GM23338 (cell line): ENCODE measurements at regions not wholly inside any gene's neighbourhood (a gene's known extent, or its start where the extent isn't known, plus 50 kb on each side); places are given as distances from the start of the nearest gene placed in this dataset.
A peak's percentile ranks its signal among the peaks of the same experiment; 100 is the strongest.

Experiments
- ATAC-seq: fragments of 200-7000 bp; cut with Tn5 transposase; 3 replicates; pipeline ENCODE4 v1.9.1; 2020
- DNase-seq: peaks from one replicate; pipeline ENCODE4 v3.0.0-alpha.2; 2015; ENCODE audit warnings: low spot score
- H2AFZ ChIP-seq: fragments of 200-600 bp; sonication (generic); 2 replicates; pipeline ENCODE4 v1.8.0; 2016; ENCODE audit warnings: antibody characterized with exemption, mild to moderate bottlenecking, moderate library complexity
- H3F3A ChIP-seq: fragments of 200-600 bp; sonication (generic); replicated peaks from 2 replicates; pipeline ENCODE4 v1.8.0; 2017; ENCODE audit warnings: antibody characterized with exemption, mixed run types, low read depth
- H3K27ac ChIP-seq: fragments of 200-600 bp; sonication (generic); 2 replicates; pipeline ENCODE4 v1.6.1; 2016; ENCODE audit warnings: low read depth
- H3K27me3 ChIP-seq: fragments of 200-600 bp; sonication (generic); 2 replicates; pipeline ENCODE4 v1.8.0; 2016; ENCODE audit warnings: mild to moderate bottlenecking, mixed run types, moderate library complexity; ENCODE audit not compliant: insufficient read depth
- H3K36me3 ChIP-seq: fragments of 200-600 bp; sonication (generic); 2 replicates; pipeline ENCODE4 v1.8.0; 2016; ENCODE audit warnings: mild to moderate bottlenecking; ENCODE audit not compliant: insufficient read depth
- H3K4me1 ChIP-seq: fragments of 200-600 bp; sonication (generic); 2 replicates; pipeline ENCODE4 v1.8.0; 2016; ENCODE audit warnings: mild to moderate bottlenecking, moderate library complexity; ENCODE audit not compliant: insufficient read depth
- H3K4me2 ChIP-seq: fragments of 200-600 bp; sonication (generic); 2 replicates; pipeline ENCODE4 v1.7.1; 2017; ENCODE audit warnings: mixed run types
- H3K4me3 ChIP-seq: fragments of 200-600 bp; sonication (generic); 2 replicates; pipeline ENCODE4 v1.6.1; 2016; ENCODE audit warnings: mixed run types
- H3K79me2 ChIP-seq: fragments of 200-600 bp; sonication (generic); replicated peaks from 2 replicates; pipeline ENCODE4 v1.8.0; 2017; ENCODE audit warnings: mild to moderate bottlenecking; ENCODE audit not compliant: insufficient read depth
- H3K9me2 ChIP-seq: fragments of 200-600 bp; sonication (generic); 2 replicates; pipeline ENCODE4 v1.8.0; 2017; ENCODE audit not compliant: insufficient read depth
- H4K20me1 ChIP-seq: fragments of 200-600 bp; sonication (generic); replicated peaks from 2 replicates; pipeline ENCODE4 v1.8.0; 2017; ENCODE audit warnings: mild to moderate bottlenecking; ENCODE audit not compliant: insufficient read depth
- H3K27ac Mint-ChIP-seq: 2 replicates; pipeline ENCODE4 v1.8.0; 2020; ENCODE audit warnings: inconsistent platforms, mild to moderate bottlenecking, moderate library complexity, mixed read lengths
- H3K27me3 Mint-ChIP-seq: 3 replicates; pipeline ENCODE4 v1.8.0; 2022; ENCODE audit warnings: low read depth, mild to moderate bottlenecking, moderate library complexity, mixed read lengths, inconsistent platforms; ENCODE audit not compliant: insufficient read depth, poor library complexity
- H3K36me3 Mint-ChIP-seq: 3 replicates; pipeline ENCODE4 v1.8.0; 2021; ENCODE audit warnings: low read depth, mild to moderate bottlenecking, inconsistent platforms, moderate library complexity, mixed read lengths
- H3K4me1 Mint-ChIP-seq: 3 replicates; pipeline ENCODE4 v1.8.0; 2020; ENCODE audit warnings: mild to moderate bottlenecking, inconsistent platforms, mixed read lengths
- H3K4me3 Mint-ChIP-seq: 3 replicates; pipeline ENCODE4 v1.8.0; 2021; ENCODE audit warnings: moderate library complexity, mild to moderate bottlenecking, inconsistent platforms, mixed read lengths
- H3K9me3 Mint-ChIP-seq: 3 replicates; pipeline ENCODE4 v1.8.0; 2020; ENCODE audit warnings: moderate library complexity, mild to moderate bottlenecking, inconsistent platforms, mixed read lengths
- CREB1 ChIP-seq: fragments of 250-450 bp; sonication (Bioruptor Pico); IDR thresholded peaks from 2 replicates; pipeline ENCODE4 v1.5.0; 2020; ENCODE audit warnings: low read depth, mild to moderate bottlenecking, moderate library complexity
- EZH2 ChIP-seq: fragments of 200-600 bp; sonication (generic); IDR thresholded peaks from one replicate; pipeline ENCODE4 v1.8.0; 2017; ENCODE audit warnings: antibody characterized with exemption, mild to moderate bottlenecking, low read depth; ENCODE audit not compliant: unreplicated experiment
- EZH2phosphoT487 ChIP-seq: fragments of 200-600 bp; sonication (generic); IDR thresholded peaks from one replicate; pipeline ENCODE4 v1.8.1; 2018; ENCODE audit warnings: antibody characterized with exemption; ENCODE audit not compliant: unreplicated experiment
- JUNB ChIP-seq: IDR thresholded peaks from one replicate; pipeline ENCODE4 v1.6.1; 2016; ENCODE audit warnings: antibody characterized with exemption; ENCODE audit not compliant: unreplicated experiment
- NANOG ChIP-seq: IDR thresholded peaks from 2 replicates; pipeline ENCODE4 v1.6.1; 2016; ENCODE audit warnings: antibody characterized with exemption, borderline replicate concordance
- POLR2AphosphoS5 ChIP-seq: IDR thresholded peaks from 2 replicates; pipeline ENCODE4 v1.6.1; 2016; ENCODE audit warnings: antibody characterized with exemption, low read depth
- ZNF114 ChIP-seq: fragments of 250-450 bp; sonication (Bioruptor Pico); IDR thresholded peaks from 2 replicates; pipeline ENCODE4 v1.5.0; 2020; ENCODE audit warnings: mild to moderate bottlenecking, moderate library complexity
- ZNF331 ChIP-seq: fragments of 250-450 bp; sonication (Bioruptor Pico); IDR thresholded peaks from 2 replicates; pipeline ENCODE4 v1.5.0; 2020; ENCODE audit warnings: low read depth, mild to moderate bottlenecking, moderate library complexity
- TF ChIP-seq, protein P1 (sequence below), 2 experiments: fragments of 200-600 bp in 1 of 2; sonication (generic) in 1 of 2; conservative IDR thresholded peaks; 2 replicates each; pipeline versions ENCODE4 v1.5.1 to v1.6.1; 2016 to 2017; ENCODE audit warnings: antibody characterized with exemption in 2 of 2, low read depth in 2 of 2, mild to moderate bottlenecking in 2 of 2, moderate library complexity in 1 of 2
- TF ChIP-seq, protein P2 (sequence below): IDR thresholded peaks from one replicate; pipeline ENCODE4 v1.6.1; 2018; ENCODE audit warnings: antibody characterized with exemption; ENCODE audit not compliant: unreplicated experiment
- TF ChIP-seq, protein P3 (sequence below): IDR thresholded peaks from 2 replicates; pipeline ENCODE4 v1.6.1; 2016; ENCODE audit warnings: antibody characterized with exemption

DNA sequence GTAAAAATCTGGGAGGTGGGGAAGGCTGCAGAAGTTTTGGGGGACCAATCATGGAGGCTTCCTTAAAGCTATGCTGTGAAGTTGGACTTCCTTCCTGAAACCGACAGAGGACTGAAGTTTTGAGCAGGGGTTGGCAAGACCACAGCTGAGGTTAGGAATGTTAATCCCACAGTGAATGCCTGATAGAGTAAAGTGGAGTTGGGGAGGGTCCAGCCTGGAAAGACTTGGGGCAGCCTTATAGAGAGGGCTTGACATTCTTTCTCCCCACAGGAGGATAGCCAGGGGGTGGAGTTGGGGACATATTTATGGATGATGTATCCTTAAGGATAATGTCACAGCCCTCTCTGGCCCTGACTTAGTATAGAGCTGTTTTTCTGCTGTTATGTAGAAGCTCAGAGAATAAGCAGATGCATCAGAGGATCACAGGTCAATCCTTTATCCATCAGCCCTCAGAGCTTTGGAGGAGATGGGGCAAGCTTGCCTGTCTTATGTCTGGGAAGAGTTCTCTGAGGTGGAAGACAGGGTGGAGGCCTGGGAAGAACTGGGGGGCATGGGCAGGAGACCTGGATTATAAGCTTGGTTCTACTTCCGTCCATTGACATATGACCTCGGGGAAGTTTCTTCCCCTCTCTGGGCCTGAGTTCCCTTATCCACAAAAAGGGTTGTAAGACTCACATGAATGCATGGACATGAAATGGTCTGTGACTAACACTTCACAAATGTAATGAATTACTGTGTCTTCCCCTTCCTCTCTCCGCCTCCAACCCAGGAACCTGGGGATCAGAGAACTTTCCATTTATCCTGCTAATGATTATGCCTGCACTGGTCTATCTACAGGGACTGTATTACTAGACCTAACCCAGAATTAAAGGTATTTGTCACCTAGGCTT lies 317.8 kb downstream of the MIAT start:
- no peaks in the 10 kb centered on the region for H3K36me3 ChIP-seq
- H2AFZ ChIP-seq, result no peak overlapping the region
- no peaks in the 10 kb centered on the region for H3K27me3 ChIP-seq
- H3K4me1 ChIP-seq, result no peaks in the 10 kb centered on the region
- no peaks in the 10 kb centered on the region for H3K79me2 ChIP-seq
- H3K4me1 Mint-ChIP-seq, result no peaks in the 10 kb centered on the region
- no peak overlapping the region for H3K4me2 ChIP-seq
- ATAC-seq, result peak; percentile 32; the same call in 2 of the 3 replicates
- no peaks in the 10 kb centered on the region for H3K36me3 Mint-ChIP-seq
- no peak overlapping the region for H3K4me3 Mint-ChIP-seq
- no peaks in the 10 kb centered on the region for H4K20me1 ChIP-seq
- no peak overlapping the region for H3K4me3 ChIP-seq
- H3K27ac ChIP-seq, result no peak overlapping the region
- H3F3A ChIP-seq, result no peaks in the 10 kb centered on the region
- no peak for DNase-seq
- TF ChIP-seq, protein P1, sequence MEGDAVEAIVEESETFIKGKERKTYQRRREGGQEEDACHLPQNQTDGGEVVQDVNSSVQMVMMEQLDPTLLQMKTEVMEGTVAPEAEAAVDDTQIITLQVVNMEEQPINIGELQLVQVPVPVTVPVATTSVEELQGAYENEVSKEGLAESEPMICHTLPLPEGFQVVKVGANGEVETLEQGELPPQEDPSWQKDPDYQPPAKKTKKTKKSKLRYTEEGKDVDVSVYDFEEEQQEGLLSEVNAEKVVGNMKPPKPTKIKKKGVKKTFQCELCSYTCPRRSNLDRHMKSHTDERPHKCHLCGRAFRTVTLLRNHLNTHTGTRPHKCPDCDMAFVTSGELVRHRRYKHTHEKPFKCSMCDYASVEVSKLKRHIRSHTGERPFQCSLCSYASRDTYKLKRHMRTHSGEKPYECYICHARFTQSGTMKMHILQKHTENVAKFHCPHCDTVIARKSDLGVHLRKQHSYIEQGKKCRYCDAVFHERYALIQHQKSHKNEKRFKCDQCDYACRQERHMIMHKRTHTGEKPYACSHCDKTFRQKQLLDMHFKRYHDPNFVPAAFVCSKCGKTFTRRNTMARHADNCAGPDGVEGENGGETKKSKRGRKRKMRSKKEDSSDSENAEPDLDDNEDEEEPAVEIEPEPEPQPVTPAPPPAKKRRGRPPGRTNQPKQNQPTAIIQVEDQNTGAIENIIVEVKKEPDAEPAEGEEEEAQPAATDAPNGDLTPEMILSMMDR (conservative IDR thresholded peaks at IDR 0.05; ENCODE audit: low read depth in 2 of 2), result no peak
- TF ChIP-seq, protein P2, sequence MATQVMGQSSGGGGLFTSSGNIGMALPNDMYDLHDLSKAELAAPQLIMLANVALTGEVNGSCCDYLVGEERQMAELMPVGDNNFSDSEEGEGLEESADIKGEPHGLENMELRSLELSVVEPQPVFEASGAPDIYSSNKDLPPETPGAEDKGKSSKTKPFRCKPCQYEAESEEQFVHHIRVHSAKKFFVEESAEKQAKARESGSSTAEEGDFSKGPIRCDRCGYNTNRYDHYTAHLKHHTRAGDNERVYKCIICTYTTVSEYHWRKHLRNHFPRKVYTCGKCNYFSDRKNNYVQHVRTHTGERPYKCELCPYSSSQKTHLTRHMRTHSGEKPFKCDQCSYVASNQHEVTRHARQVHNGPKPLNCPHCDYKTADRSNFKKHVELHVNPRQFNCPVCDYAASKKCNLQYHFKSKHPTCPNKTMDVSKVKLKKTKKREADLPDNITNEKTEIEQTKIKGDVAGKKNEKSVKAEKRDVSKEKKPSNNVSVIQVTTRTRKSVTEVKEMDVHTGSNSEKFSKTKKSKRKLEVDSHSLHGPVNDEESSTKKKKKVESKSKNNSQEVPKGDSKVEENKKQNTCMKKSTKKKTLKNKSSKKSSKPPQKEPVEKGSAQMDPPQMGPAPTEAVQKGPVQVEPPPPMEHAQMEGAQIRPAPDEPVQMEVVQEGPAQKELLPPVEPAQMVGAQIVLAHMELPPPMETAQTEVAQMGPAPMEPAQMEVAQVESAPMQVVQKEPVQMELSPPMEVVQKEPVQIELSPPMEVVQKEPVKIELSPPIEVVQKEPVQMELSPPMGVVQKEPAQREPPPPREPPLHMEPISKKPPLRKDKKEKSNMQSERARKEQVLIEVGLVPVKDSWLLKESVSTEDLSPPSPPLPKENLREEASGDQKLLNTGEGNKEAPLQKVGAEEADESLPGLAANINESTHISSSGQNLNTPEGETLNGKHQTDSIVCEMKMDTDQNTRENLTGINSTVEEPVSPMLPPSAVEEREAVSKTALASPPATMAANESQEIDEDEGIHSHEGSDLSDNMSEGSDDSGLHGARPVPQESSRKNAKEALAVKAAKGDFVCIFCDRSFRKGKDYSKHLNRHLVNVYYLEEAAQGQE, result no peak
- no peak for TF ChIP-seq CREB1 (CRISPR knock-in tag)
- no peak for TF ChIP-seq EZH2phosphoT487
- no peak for TF ChIP-seq NANOG
- TF ChIP-seq ZNF331 (CRISPR knock-in tag), result no peak
- TF ChIP-seq, protein P3, sequence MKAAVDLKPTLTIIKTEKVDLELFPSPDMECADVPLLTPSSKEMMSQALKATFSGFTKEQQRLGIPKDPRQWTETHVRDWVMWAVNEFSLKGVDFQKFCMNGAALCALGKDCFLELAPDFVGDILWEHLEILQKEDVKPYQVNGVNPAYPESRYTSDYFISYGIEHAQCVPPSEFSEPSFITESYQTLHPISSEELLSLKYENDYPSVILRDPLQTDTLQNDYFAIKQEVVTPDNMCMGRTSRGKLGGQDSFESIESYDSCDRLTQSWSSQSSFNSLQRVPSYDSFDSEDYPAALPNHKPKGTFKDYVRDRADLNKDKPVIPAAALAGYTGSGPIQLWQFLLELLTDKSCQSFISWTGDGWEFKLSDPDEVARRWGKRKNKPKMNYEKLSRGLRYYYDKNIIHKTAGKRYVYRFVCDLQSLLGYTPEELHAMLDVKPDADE, result no peak
- no peak for TF ChIP-seq EZH2
- TF ChIP-seq POLR2AphosphoS5, result no peak
- TF ChIP-seq ZNF114, result no peak
- no peak for TF ChIP-seq JUNB
- H3K9me2 ChIP-seq, result no peaks in the 10 kb centered on the region
- no peaks in the 10 kb centered on the region for H3K9me3 Mint-ChIP-seq
- no peaks in the 10 kb centered on the region for H3K27me3 Mint-ChIP-seq
- no peak overlapping the region for H3K27ac Mint-ChIP-seq
